T follicular helper cell (primary cell): ENCODE measurements at regions not wholly inside any gene's neighbourhood (a gene's known extent, or its start where the extent isn't known, plus 50 kb on each side); places are given as distances from the start of the nearest gene placed in this dataset.

Source experiments
- DNase-seq: peaks from one replicate; pipeline ENCODE4 v3.0.0-alpha.2; 2020; ENCODE audit warnings: low read depth

DNA sequence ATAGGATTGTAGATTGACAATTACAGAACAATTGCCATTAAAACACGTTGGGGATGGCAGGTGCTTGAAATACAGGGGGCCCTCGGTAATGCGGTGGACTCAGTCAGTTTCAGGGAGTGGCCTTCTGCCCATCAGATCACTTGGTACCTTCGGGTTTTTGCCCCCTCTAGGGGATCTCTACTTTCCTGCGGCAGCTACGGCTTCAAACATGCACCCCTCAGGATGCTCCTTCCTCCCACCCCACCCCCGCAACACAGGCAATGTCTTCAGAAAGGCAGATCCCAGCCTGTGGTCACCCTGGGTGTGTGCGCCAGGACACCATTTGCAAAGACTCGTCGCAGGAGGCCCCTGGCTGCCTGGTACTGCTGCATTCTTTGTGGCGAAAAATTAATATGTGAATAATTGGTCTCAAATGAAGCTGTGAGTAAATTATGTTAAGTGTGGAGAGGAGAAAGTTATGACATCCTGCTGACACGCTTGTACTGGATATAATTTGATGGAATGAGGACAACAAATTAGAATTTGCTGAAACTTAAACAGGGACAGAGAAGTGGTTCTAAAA lies 431.0 kb upstream of the MKI67 start:
- no peak for DNase-seq

DNA sequence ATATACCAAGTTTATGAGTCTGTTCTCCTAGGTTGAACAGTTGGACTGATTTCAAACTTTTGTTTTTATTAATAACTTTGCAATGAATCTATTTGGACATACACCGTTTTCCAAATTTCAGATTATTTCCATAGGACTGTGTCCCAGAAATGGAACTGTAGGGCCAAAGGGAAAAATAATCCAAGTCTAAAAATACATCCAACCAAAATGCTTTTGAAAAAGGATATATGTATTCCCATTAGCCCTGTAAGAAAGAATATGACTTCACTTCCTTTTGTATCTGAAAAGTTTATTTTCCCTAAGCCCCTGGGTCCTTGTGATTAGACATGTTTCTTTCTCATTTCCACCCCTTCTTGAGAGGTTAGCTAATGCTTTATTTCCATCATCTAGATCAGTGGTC lies 434.2 kb upstream of the MKI67 start:
- no peak for DNase-seq

DNA sequence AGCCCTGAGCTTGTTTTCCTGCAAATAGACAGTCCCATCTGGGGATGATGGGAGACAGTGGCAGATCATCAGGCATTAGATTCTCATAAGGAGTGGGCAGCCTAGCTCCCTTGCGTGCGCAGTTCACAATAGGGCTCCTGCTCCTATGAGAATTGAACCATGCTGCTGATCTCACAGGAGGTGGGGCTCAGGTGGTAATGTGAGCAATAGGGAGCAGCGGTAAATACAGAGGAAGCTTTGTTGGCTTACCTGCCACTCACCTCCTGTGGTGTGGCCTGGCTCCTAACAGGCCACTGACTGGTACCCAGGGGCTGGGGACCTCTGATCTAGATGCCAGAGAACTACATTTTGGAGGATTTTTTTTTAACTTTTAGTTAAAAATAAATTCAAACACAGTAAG lies 434.8 kb upstream of the MKI67 start:
- DNase-seq, result no peak

DNA sequence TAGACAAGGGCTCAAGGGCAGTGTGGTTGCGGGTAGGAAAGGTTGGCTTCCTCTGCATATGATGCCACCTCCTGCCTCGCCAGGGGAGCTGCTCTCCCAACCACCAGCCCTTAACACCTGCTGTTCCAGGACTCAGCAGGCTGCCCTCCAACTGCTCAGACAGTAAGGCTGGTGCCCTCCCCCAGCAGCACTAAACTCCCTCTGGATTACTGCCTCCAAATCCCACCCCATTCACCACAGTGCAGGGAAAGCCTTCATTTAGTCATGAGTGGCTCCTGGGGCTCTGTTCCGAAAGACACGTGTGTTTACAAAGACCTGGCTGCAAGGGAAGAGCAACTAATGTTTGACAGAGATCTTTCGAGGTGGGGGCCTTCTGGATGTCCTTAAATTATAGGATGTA lies 437.2 kb upstream of the MKI67 start:
- DNase-seq, result no peak

DNA sequence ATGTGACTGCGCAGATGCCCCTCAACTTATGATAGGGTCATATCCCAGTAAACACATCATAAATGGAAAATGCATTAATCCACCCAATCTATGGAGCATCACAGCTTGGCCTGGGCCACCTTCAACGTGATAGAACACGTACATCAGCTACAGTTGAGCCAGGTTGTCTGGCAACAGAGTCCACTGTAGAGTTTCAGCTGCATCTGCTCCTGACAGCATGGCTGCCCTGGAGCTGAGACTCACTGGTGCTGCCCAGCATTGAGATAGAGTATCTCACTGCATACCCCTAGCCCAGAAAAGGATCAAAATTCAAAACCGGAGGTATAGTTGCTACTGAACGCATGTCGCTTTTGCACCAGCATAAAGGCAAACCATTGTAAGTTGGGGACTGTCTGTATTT lies 437.7 kb upstream of the MKI67 start:
- DNase-seq, result no peak

DNA sequence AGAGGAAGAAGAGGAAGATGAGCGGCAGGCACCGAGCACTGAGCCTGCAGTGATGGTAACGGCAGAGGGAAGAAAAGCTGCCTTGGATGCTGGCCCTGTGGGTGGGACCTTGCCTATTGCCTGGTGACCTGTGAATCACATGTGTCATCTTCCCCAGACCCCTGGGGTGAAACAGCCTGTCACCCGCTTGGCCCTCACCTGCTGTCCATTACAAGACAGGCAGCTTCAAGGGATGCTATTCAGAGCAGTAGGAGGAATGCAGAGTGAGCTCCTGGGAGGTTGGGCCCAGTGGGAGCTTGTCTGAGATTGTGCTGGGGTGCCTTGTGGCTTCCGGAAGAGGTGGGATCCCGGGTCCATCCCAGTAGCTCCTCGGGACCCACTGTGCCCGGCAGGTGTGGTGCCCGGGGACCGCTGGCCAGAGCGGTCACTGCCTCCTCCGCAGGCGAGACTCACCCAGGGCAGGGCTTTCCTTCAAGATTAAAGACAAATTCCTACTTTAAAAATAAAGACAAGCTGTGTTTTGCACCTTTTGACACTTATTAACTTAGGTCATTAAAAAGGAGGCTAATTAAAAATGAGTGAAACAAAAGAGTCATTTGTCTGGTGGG lies 440.2 kb upstream of the MKI67 start:
- no peak for DNase-seq

DNA sequence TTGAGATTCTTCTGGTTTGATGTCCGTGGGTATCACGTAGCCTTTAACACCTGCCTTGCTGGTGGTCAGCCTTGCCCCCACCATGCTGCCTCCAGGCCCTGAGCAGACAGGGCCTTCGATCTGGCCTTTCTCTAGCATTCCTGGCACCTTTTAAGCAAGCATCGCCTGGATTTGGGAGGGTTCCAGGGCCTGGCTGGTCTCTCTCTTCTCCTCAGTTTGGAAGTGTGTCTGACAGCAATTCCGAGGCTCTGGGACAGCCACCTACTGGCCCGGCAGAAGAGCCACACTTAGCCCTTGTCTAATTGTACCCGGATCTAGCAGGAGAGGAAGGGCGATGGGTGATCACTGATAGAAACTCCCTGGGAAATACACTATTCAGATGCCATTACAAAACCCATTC lies 441.3 kb upstream of the MKI67 start:
- DNase-seq, result no peak

DNA sequence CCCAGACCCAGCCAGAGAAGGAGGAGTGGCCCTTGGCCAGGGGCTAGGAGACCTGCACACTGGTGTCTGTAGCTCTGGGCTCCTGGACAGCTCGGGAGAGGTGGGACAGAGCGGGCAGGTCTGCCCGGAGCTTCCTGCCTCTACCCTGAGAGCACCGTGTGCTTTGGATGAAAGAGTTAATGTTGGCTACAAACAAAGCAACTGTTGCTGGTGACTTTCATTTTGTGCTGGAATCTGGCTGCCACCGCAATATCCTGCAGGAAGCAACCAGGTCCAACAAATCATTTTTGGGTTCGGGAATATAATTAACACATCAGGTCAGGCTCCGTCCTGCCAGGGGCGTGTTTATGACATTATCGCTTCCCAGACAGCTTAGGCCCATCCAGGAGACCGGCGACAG lies 441.8 kb upstream of the MKI67 start:
- DNase-seq, result no peak

DNA sequence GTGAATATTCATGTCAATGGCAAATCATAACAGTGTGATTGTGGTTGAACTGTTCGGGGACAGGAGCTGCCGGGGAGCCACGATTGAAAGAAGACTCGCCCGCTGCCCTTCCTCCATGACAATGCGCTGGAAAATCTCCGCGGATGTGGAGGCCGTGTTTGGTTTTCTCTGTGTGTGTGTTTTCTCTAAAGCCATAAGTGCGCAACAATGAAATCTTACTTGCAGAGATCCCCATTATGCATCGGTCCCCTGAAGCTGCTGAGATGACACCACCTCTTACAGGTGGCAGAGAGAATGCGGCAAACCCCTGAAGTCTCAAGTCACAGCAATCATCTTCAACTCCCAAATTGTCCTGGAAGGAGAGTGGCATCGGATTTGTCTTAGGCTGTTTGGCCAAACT lies 442.3 kb upstream of the MKI67 start:
- DNase-seq, result no peak

DNA sequence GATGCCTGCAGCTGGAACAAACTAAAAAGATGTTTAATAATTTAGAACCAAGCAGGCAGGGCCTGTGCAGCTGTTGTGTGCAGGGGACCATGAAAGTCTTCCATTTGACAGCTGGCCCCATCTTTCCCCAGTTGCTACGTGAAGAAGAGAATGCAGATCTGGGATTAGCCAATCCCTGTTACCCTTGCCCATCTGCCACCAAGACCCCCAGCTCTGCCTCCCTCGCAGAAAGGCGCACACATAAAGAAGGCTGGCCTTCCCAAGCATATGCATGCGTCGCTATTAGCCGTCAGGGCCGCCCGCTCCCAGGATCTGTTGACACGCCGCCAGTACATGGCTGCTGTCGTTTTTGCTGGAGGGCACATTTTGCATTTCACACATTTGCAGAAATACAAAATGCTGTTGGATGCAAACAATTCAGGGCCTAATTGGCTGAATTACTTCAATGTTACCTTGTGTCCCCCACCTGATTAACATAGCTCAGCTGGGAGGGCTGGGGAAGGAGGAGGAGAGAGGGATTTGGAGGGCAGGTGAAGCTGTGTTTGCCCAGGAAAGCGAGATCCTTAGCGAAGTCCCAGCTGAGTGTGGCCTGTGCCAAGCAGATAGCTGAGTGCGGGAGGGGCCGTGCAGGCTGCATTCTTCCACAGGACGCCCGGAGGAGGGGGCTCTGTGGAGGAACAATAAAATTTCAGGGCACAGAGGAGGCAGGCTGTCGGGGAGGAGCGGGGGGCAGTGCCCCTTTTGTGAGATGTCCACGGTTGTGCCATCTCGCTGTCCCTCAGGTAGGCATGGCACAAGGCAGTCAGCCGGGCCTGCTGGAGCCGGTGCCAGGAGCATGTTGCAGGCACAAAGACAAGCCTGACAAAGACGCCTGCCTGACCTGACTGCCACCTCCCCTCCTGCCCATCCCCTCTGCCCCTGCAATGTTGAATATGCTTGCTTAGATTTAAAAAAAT lies 443.0 kb upstream of the MKI67 start:
- DNase-seq, result no peak

DNA sequence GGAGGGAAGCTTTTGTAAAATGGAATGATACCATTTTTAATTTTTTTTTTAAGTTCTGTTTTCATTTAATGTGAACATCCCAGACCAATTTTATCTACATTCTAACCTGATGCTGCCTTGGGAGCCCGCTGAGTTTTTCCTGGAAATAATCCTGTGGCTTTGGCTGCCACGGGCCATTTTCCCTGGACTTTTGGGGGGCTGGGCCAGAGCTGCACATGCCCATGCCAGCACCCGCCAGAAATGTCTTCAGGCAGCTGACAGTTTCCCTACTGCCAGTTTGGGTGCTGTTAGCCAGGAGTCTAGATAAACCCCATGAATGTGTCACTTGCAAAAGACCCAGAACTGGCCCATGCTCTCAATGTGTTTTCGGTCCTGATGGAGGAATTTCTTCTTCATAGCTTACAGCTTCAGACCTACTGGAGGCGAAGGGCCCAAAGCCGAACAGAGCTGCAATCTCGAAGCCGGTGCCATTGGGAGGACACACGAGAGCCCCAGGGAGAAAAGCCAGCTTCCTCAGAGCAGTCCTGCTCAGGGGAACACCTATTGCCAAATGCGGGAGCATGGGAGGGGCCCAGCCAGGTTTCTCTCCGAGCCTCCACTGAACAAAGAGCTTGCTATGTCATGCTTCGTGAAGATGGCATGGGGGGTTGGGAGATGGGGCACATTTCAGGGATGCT lies 444.2 kb upstream of the MKI67 start:
- no peak for DNase-seq

DNA sequence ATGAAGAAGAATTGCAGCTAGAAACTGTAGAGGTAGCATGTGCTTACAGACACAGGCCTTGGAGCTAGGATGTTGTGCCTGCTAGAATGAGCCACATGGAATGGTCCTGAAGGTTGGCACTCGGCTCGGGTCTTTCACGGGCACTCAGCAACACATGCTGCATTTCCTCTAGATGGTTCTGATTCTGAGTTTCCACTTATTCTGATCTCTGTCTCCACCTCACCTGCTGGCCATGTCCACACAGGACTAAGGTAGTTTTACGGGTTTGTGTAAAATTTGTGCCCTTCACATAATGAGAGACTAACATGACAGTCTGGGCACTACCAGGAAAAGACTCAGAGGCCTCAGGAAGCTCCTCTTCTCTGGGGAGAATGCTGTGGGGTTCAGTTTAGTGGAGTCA lies 444.8 kb upstream of the MKI67 start:
- DNase-seq, result no peak

DNA sequence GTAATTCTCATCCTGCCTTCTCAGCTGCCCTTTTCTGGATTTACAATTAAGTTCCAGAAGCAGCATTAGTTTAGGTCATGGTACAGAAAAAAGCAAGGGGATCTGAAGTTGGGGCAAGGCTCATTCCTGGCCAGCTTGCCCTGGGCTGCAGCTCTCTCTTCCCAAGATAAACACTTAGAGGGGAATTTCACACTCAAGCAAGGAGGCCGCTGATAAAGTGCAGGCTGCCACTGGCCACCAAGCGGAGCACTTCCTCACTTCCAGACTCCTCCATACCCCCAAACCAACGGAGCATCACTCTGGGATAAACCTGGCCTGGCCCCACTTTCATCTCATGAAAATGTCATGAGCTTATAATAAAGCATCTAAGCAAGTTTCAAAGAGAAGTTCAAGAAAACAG lies 445.5 kb upstream of the MKI67 start:
- DNase-seq, result no peak

DNA sequence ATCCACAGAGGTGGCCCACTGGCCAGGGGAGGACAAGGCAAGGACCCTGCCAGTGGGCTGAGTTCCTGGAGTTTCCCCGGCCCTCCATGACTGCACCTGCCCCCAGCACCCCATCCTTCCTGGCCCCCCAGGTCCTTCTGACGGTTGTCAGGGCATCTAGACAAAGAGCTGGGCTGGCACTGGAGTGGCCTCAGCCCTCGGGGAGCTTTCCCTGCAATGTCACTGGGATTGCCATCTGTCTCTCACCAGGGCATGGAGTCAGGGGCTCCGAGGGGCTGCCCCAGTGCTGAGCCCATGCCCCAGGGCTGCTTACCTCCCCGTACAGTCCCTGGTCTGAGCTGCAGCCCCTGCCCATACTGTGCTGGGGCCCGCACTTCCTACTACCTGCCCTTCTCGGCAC lies 446.5 kb upstream of the MKI67 start:
- no peak for DNase-seq

DNA sequence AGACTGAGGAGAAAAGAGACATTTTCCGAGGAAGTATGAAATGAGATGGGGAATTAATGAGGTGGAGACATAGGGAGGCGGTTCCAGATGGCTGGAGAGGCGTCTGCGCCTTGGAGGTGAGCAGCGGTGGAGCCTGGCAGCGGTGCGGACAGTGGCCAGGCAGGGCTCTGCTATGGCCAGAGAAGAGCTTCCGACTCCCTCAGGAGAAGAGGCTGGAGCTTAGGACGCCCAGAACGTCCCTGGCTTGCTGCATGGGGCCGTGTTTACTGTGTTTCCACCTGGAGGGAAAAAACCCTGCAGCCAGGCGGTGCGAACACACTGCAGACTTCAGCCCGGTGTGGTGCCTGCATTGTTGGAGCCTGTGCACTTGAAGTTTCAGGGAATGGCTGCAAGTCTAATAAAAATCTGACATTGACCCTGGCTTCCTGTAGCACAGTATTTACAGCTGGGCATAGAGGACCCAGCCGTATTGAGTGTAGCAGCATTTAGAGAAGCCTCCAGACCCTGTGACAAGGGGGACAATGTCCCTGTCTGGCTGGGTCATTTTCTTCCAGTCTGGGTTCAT lies 447.1 kb upstream of the MKI67 start:
- DNase-seq, result no peak

DNA sequence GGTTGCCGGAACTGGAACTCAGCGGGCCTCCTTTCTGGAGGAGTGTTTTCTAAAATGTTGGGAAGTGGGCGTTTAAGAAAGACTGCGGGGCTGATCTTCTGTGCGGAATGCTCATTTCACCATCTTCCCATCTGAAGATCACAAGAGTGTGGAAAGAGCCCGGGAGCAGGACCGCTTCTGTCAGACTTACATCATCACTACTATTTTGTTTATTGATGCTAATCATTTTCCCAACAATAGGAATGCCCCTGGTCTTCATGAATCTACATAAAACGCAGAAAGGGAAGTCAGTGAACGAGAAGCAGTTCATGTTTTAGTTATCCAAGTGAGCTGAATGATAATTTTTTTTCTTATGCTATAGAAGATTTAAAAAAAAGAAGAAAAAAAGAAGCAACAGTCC lies 447.8 kb upstream of the MKI67 start:
- DNase-seq, result no peak

DNA sequence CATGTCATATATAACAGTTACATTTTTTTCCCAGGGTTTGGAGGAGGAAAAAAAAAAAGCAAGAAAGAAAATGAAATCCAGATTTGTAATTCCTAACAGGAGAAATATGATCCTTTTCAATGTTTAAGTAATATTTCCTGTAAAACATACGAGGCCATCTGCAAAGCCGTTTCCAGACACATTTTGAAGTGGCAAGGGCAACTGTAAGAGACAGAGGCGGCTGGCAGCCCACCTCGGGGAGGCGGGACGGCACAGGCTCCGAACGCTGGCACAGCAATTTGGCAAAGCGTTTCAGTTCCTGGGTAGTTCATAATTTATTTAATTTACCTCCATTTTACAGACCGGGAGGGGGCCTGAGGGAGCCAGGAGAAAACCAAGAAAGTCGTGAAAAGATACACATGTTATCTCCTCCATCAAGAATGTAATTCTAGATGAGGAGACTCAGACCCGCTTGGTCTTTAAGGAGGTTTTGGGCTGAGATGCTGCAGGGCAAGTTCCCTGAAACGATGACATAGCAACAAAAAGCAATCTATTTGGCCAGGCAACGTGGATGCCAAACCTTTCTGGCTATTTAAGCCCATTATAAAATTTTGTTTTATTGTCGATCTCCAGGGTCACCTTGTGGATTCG lies 448.5 kb upstream of the MKI67 start:
- DNase-seq, result no peak

DNA sequence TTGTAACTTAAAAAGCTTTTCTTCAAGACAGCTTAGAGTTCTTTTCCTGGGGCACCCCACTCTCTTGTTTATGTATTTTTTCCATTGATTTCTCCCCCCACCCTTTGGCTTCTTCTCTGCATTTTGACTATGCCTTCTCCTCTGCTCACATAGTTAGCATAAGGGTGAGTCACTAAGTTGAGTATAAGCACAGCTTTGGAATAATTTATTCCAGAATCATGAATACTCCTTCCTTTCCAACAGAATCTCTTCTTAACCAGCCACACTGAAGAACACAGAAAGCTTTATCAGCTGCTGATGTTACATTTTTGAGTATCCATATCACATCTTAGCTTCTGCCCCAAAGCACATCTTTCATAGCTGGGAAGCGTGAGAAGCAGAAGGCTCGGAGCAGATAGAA lies 449.5 kb upstream of the MKI67 start:
- DNase-seq, result no peak

DNA sequence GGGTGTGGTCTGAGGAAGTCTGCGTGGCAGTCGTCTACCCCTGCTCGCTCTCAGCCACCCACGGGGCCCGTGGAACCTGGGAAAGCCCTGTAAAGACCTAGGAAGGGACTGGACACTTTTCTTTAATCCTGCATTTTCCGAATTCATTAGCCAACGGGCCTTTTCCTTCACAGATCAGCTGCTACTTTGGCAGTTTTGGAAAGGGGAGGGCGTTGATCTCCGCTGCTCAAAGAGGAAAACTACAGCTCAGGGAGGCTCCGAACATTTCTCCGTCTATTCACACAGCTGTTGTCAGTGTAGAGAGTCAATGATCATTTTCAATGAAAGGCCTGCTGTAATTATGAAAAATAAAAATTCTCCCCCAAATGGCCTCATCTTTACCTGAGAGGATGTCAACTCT lies 450.1 kb upstream of the MKI67 start:
- no peak for DNase-seq

DNA sequence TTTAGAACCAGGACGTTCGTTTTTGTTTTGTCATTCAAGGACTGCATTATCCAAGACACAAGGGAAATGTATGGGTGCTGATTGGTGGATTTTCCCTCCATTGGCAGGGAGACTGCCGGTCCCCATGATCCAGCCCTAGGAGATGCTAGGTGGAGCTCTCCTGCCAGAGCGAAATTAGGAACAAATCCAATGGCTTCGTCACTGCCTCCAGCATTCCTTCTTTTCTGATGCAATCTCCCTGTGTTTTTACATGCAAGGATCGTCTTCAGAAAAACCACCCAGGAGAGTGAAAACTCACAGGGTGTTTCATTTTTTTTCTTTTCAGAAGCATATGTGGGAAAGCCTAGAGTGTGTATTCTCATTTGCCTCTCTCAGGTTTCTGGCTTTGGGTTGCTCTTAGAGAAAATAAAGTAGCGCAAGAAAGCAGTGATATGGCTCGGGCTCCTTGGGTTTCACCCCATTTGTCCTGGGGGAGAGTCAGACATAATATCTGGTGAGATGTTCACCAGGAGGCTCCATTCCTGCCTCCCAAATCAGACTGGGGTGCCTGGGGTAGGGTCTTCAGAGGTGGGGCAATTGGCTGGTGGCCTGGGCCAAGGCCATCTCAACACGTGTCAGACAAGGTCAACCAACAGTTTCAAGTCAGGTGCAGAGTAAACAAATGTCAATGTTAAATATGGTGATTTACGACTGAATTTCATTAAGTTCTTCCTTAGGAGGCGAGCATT lies 450.9 kb upstream of the MKI67 start:
- no peak for DNase-seq
